Ishikawa (cell line): ENCODE measurements at regions not wholly inside any gene's neighbourhood (a gene's known extent, or its start where the extent isn't known, plus 50 kb on each side); places are given as distances from the start of the nearest gene placed in this dataset.

ENCODE experiments used
- EGR1 ChIP-seq: IDR thresholded peaks from 2 replicates; pipeline ENCODE4 v1.6.1; 2012
- EP300 ChIP-seq: IDR thresholded peaks from 2 replicates; pipeline ENCODE4 v1.6.1; 2012; ENCODE audit warnings: borderline replicate concordance
- REST ChIP-seq: IDR thresholded peaks from 2 replicates; pipeline ENCODE4 v1.6.1; 2012; ENCODE audit warnings: low read depth, mild to moderate bottlenecking
- TAF1 ChIP-seq: IDR thresholded peaks from 2 replicates; pipeline ENCODE4 v1.6.1; 2012; ENCODE audit warnings: low read depth, mild to moderate bottlenecking
- TF ChIP-seq, protein P1 (sequence below): IDR thresholded peaks from 2 replicates; pipeline ENCODE4 v1.6.1; 2012

GRCh38 chr3:90180543-90180942 lies 1073.1 kb downstream of the EPHA3 start:
- TF ChIP-seq TAF1 (no peak), EGR1 (no peak), EP300 (no peak), REST (no peak)
- TF ChIP-seq, protein P1, sequence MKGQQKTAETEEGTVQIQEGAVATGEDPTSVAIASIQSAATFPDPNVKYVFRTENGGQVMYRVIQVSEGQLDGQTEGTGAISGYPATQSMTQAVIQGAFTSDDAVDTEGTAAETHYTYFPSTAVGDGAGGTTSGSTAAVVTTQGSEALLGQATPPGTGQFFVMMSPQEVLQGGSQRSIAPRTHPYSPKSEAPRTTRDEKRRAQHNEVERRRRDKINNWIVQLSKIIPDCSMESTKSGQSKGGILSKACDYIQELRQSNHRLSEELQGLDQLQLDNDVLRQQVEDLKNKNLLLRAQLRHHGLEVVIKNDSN, result no peak
